Hepatocyte (in vitro differentiated cells): ENCODE measurements at regions not wholly inside any gene's neighbourhood (a gene's known extent, or its start where the extent isn't known, plus 50 kb on each side); places are given as distances from the start of the nearest gene placed in this dataset.

Source experiments
- DNase-seq: peaks from one replicate; pipeline ENCODE4 v3.0.0-alpha.2; 2016; ENCODE audit warnings: low spot score
- H2AFZ ChIP-seq: fragments of 200-600 bp; sonication (generic); 2 replicates; pipeline ENCODE4 v1.6.0; 2016; ENCODE audit warnings: antibody characterized with exemption, mild to moderate bottlenecking
- H3K27ac ChIP-seq: fragments of 200-600 bp; sonication (generic); 2 replicates; pipeline ENCODE4 v1.5.1; 2016; ENCODE audit warnings: mild to moderate bottlenecking
- H3K27me3 ChIP-seq: fragments of 200-600 bp; sonication (generic); 2 replicates; pipeline ENCODE4 v1.6.1; 2016
- H3K36me3 ChIP-seq: fragments of 200-600 bp; sonication (generic); replicated peaks from 2 replicates; pipeline ENCODE4 v1.5.1; 2016; ENCODE audit warnings: low read depth; ENCODE audit not compliant: insufficient read depth
- H3K4me1 ChIP-seq: fragments of 200-600 bp; sonication (generic); 2 replicates; pipeline ENCODE4 v1.5.1; 2016; ENCODE audit warnings: mild to moderate bottlenecking, moderate library complexity; ENCODE audit not compliant: insufficient read depth
- H3K4me2 ChIP-seq: fragments of 200-600 bp; sonication (generic); 2 replicates; pipeline ENCODE4 v1.6.0; 2016
- H3K4me3 ChIP-seq: fragments of 200-600 bp; sonication (generic); 2 replicates; pipeline ENCODE4 v1.5.1; 2016; ENCODE audit warnings: mild to moderate bottlenecking
- H3K79me2 ChIP-seq: fragments of 200-600 bp; sonication (generic); 2 replicates; pipeline ENCODE4 v1.6.0; 2017; ENCODE audit warnings: mild to moderate bottlenecking
- H3K9me2 ChIP-seq: fragments of 200-600 bp; sonication (generic); replicated peaks from 2 replicates; pipeline ENCODE4 v1.6.0; 2017; ENCODE audit warnings: mild to moderate bottlenecking; ENCODE audit not compliant: insufficient read depth
- H3K9me3 ChIP-seq: fragments of 200-600 bp; sonication (generic); 2 replicates; pipeline ENCODE4 v1.5.1; 2016; ENCODE audit warnings: low read depth, mild to moderate bottlenecking
- H4K20me1 ChIP-seq: fragments of 200-600 bp; sonication (generic); 2 replicates; pipeline ENCODE4 v1.6.0; 2016; ENCODE audit warnings: mild to moderate bottlenecking; ENCODE audit not compliant: insufficient read depth, poor library complexity, severe bottlenecking
- EZH2 ChIP-seq: fragments of 200-600 bp; sonication (generic); IDR thresholded peaks from 2 replicates; pipeline ENCODE4 v1.6.1; 2016; ENCODE audit warnings: antibody characterized with exemption, mild to moderate bottlenecking, borderline replicate concordance
- EZH2phosphoT487 ChIP-seq: fragments of 200-600 bp; sonication (generic); IDR thresholded peaks from one replicate; pipeline ENCODE4 v1.6.1; 2018; ENCODE audit warnings: antibody characterized with exemption, mild to moderate bottlenecking, low read depth, moderate library complexity; ENCODE audit not compliant: unreplicated experiment, severe bottlenecking
- WGBS: methylation state at CpG from one replicate; pipeline ENCODE4 v1.1.6; 2016; ENCODE audit warnings: low lambda C conversion rate; ENCODE audit errors: missing lambda C conversion rate; 5-methylcytosine and 5-hydroxymethylcytosine counted together
- TF ChIP-seq, protein P1 (sequence below): fragments of 200-600 bp; sonication (generic); IDR thresholded peaks from 2 replicates; pipeline ENCODE4 v1.5.1; 2016; ENCODE audit warnings: antibody characterized with exemption, mild to moderate bottlenecking; ENCODE audit not compliant: poor library complexity

DNA sequence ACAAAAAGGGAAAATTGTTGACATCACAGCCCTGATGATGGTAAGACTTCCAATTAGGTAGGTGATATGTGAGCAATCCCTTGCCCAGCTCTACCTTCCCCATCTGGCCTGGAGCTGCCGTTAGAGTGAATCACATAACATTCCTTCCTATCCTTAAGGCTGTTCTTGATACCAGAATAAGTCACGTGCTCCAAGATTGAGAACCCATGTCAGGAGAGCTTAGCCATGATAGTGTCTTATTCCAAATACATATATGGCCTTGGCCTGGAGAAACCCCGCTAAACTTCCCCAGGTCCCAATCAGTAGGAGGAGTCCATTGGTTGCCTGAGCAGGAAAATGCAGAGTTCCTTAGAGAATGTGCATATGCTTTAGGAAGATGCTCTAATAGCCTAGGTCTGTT, 70.0 kb upstream of the ACVR2A start:
- TF ChIP-seq EZH2 (no peak), EZH2phosphoT487 (no peak)
- TF ChIP-seq, protein P1, sequence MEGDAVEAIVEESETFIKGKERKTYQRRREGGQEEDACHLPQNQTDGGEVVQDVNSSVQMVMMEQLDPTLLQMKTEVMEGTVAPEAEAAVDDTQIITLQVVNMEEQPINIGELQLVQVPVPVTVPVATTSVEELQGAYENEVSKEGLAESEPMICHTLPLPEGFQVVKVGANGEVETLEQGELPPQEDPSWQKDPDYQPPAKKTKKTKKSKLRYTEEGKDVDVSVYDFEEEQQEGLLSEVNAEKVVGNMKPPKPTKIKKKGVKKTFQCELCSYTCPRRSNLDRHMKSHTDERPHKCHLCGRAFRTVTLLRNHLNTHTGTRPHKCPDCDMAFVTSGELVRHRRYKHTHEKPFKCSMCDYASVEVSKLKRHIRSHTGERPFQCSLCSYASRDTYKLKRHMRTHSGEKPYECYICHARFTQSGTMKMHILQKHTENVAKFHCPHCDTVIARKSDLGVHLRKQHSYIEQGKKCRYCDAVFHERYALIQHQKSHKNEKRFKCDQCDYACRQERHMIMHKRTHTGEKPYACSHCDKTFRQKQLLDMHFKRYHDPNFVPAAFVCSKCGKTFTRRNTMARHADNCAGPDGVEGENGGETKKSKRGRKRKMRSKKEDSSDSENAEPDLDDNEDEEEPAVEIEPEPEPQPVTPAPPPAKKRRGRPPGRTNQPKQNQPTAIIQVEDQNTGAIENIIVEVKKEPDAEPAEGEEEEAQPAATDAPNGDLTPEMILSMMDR, result no peak
- H3K27me3 ChIP-seq, result no peaks in the 10 kb centered on the region

DNA sequence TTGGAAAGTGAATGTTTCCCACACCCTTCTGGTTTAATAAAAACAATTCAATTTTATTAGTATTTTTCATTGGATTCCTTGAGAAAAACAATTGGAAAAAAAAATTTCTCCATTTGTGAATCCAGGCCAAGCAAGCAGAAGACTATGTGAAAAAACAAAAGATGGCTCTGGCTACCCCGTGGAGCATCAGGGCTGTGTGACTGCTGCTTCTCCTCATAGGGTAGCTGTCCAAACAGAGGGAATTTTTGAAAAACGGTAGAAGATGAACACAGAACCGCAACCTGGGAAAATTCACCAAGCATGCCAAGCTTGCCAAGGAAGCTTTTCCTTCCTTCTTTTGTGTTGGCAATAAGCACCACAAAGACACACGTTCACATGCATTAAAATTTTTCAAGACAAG, 71.3 kb upstream of the ACVR2A start:
- H3K79me2 ChIP-seq, result no peaks in the 10 kb centered on the region
- WGBS, result 67% methylated on average over 4 of the region's 4 CpGs
- no peak overlapping the region for H3K4me2 ChIP-seq
- no peak overlapping the region for H3K27ac ChIP-seq
- no peaks in the 10 kb centered on the region for H4K20me1 ChIP-seq
- no peak for DNase-seq
- no peaks in the 10 kb centered on the region for H3K36me3 ChIP-seq
- H3K4me1 ChIP-seq, result no peaks in the 10 kb centered on the region
- no peaks in the 10 kb centered on the region for H3K27me3 ChIP-seq
- no peaks in the 10 kb centered on the region for H3K9me3 ChIP-seq
- no peak overlapping the region for H2AFZ ChIP-seq
- no peak for TF ChIP-seq EZH2phosphoT487
- TF ChIP-seq, protein P1, result no peak
- TF ChIP-seq EZH2, result no peak
- no peaks in the 10 kb centered on the region for H3K9me2 ChIP-seq
- no peak overlapping the region for H3K4me3 ChIP-seq

More for the DNA sequence above, 70.0 kb upstream of the ACVR2A start:
- H2AFZ ChIP-seq, result no peak overlapping the region
- H3K9me3 ChIP-seq, result no peaks in the 10 kb centered on the region
- no peak overlapping the region for H3K4me3 ChIP-seq
- H3K79me2 ChIP-seq, result no peaks in the 10 kb centered on the region
- H3K36me3 ChIP-seq, result no peaks in the 10 kb centered on the region
- WGBS, result 81% methylated on average over 3 of the region's 3 CpGs
- H3K27ac ChIP-seq, result no peak overlapping the region
- DNase-seq, result no peak
- H3K9me2 ChIP-seq, result no peaks in the 10 kb centered on the region
- no peaks in the 10 kb centered on the region for H3K4me1 ChIP-seq
- no peaks in the 10 kb centered on the region for H4K20me1 ChIP-seq
- H3K4me2 ChIP-seq, result no peak overlapping the region

DNA sequence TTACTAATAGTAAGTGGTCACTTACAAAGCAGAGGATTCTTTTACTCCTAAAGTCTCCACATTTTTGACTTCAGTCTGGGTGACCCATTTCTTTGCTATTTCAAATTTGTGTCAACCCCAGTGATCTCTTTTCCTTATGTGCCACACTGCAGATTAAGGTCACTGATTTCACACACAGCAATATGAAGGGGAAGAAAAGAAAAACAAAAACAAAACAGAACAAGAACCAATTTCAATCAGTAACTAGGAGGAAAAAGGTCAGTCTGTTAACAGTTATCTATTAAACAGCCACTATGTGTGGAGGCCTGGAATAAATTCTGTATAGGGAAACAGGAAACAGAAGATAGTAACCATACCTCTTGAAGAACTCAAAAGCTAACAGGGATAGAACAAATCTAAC, 72.0 kb upstream of the ACVR2A start:
- Histone ChIP-seq H3K79me2 (no peaks in the 10 kb centered on the region), H3K9me2 (no peaks in the 10 kb centered on the region), H3K27ac (no peak overlapping the region), H3K27me3 (no peaks in the 10 kb centered on the region), H3K9me3 (no peaks in the 10 kb centered on the region), H2AFZ (no peak overlapping the region), H3K4me1 (no peaks in the 10 kb centered on the region), H4K20me1 (no peaks in the 10 kb centered on the region), H3K36me3 (no peaks in the 10 kb centered on the region), H3K4me2 (no peak overlapping the region), H3K4me3 (no peak overlapping the region)
- DNase-seq, result no peak
- TF ChIP-seq EZH2phosphoT487 (no peak), EZH2 (no peak)
- TF ChIP-seq, protein P1, result no peak

DNA sequence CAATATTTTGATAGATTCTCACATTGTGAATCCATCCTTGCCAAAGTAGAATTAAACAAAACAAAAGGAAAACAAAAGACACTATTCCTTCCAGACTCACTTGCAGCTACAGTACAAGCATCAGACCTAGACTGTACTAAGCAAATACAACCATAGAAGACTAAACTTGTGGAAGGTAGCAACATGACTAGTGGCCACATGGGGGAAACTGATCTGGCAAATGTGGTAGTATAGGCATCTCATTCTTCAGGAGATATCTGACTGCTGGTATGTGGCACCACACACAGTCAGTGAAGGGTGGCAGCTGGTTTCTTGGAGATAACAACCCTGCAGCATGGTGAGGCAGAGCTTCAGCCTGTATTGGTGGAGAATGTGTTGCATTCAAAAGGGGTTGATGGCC, 81.0 kb upstream of the ACVR2A start:
- H3K27me3 ChIP-seq, result no peaks in the 10 kb centered on the region
- H3K79me2 ChIP-seq, result no peaks in the 10 kb centered on the region
- H4K20me1 ChIP-seq, result no peaks in the 10 kb centered on the region
- H3K36me3 ChIP-seq, result no peaks in the 10 kb centered on the region
- H3K9me3 ChIP-seq, result no peaks in the 10 kb centered on the region
- H2AFZ ChIP-seq, result no peak overlapping the region
- no peak overlapping the region for H3K27ac ChIP-seq
- DNase-seq, result no peak
- H3K4me2 ChIP-seq, result no peak overlapping the region
- no peaks in the 10 kb centered on the region for H3K4me1 ChIP-seq
- no peak for TF ChIP-seq EZH2phosphoT487
- H3K4me3 ChIP-seq, result no peak overlapping the region
- H3K9me2 ChIP-seq, result no peaks in the 10 kb centered on the region
